GM18519 (cell line): ENCODE measurements at regions not wholly inside any gene's neighbourhood (a gene's known extent, or its start where the extent isn't known, plus 50 kb on each side); places are given as distances from the start of the nearest gene placed in this dataset.

Experiments used
- ATAC-seq: cut with Tn5 transposase; IDR thresholded peaks from one replicate; pipeline ENCODE4 v1.9.1; 2021; ENCODE audit warnings: mild to moderate bottlenecking, moderate library complexity; ENCODE audit not compliant: unreplicated experiment, low FRiP score

DNA sequence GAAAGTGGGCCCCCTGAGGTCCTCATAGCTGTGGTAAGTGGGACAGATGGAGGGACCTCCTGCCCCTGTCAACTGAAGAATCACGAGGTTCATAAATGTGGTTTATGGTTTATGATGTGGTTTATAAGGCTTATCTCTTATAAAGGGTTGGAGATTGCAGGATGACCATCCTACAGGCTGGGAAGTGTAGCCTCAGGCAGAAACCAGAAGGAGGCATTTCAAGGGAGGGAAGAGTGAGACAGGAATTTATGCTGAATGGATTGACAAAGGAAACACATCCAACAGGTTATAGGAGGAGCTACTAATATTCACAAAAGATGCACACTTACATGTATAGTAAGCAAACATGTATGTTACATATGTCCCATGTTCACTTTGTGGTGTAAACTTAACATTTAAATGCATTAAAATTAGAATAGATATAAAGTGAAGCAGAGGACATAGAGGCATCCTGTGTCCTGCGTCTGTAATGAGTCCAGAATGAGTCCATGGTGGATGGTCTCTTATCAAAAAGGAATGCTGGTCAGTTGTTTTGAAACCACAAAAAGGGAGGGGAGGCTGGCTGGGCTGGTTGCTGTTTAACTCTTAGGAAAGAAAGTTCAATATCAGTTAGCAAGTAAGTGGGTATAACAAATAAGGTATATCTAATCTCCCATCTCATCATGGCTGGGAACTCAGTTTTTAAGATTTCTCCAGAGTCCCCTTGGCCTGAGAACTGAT lies 149.0 kb upstream of the RMST start:
- ATAC-seq, result no peak

DNA sequence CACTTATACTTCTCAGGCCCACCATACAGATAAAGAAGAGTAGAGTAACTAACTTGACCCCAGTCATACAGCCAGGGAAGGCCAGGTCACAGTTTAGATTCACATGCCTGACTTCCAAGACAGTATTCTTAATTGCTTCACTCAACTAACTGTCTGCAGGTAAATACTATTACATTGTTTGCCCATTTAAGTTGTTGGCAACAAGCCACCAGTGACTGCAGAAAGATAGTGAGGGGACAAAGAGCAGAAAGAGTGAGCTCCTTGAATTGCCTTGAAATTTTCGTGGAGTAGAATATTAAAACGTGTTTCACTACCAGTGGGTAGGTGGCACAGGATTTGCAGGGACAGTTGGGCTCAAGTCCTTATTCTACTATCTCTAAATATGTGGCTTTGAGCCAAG lies 146.3 kb upstream of the RMST start:
- no peak for ATAC-seq

DNA sequence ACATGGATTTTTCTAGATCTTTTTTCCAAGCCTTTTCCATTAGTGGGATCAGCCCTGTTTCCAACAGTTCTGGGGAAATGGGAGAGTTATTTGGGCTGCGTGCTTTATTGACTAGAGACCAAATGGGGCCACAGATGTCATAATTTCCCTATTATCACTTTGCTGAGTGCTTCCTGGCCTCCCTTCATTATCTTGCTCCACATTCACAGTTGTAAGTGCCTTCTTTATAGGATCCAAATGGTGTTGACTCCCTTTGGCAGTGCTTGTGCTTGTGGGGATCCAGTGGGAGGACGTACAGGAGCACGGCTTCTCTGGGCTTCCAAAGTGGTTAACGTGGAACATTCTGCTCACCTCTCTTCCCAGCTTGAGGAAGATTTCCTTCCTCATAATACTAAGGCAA lies 141.0 kb upstream of the RMST start:
- no peak for ATAC-seq

DNA sequence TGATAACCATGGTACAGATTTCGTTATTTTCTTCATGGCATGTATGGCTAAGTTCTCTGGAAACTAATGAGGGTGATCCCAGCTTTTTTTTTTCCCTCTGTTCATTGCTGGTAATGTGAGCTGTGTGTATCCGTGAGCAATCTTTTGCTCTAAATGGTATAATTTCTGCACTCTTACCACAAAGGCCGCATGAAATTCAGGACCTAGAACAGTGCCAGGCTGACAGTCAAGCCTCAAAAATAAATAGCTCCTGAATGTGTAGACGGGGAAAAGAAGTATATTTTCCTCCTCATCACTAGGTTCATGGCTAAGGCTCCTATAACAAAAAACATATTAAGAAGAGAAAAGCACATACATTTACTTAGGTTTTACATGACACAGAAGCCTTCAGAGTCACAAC lies 140.2 kb upstream of the RMST start:
- ATAC-seq, result no peak

DNA sequence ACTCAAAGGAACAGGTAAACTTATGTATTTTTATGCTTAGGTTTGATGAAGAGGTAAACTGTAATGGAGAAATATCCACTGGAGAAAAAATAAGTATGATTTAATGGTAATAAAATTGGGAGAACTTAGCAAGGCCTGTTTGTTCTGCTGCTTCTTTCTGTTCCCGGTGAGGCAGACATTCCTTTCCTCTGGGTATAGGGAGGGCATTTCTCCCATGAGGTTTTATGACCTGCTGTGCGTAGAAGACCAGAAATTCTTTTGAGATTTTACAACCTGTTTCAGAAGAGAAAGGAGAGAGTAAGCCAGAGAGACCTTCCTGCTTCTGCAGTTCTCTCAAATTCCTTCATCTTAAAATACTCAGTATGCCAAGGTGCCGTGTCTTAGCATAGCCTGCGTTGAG lies 139.4 kb upstream of the RMST start:
- ATAC-seq, result no peak

DNA sequence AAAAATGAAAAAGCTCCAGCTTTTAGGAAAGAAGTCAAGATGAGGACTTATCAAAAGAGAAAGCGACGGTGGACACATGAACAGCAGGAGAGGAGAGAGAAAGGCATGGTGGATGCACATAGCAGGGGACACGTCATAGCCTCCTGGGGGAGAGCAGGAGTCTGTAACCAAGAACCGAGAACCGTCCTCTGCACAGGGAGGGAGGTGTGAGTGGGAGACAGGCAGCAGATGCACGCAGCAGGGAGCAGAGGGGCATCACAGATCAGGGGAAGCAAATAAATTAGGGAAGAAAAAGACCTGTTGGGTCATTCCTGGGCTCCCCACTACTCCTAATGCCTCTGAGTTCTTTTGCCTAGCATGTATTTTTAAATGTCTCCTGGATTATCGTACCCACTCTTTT lies 138.1 kb upstream of the RMST start:
- no peak for ATAC-seq

DNA sequence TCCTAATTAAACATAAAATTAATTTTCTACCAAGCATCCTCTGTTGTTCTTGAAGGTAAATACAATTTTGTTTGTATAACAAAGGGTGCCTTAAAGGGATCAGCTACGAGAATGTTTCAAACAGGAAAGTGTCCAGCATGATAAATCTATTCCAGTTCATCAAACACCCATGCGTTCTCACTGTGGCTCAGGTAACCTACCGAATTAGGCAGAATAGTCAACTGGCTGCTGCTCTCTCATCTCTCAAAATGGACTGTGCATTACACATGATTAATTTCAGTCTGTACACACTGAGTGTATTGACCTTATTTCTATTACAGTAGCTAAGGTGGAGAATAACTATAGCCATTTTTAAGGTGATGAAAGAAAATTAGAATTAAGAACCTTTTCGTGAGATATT lies 127.5 kb upstream of the RMST start:
- ATAC-seq, result no peak

DNA sequence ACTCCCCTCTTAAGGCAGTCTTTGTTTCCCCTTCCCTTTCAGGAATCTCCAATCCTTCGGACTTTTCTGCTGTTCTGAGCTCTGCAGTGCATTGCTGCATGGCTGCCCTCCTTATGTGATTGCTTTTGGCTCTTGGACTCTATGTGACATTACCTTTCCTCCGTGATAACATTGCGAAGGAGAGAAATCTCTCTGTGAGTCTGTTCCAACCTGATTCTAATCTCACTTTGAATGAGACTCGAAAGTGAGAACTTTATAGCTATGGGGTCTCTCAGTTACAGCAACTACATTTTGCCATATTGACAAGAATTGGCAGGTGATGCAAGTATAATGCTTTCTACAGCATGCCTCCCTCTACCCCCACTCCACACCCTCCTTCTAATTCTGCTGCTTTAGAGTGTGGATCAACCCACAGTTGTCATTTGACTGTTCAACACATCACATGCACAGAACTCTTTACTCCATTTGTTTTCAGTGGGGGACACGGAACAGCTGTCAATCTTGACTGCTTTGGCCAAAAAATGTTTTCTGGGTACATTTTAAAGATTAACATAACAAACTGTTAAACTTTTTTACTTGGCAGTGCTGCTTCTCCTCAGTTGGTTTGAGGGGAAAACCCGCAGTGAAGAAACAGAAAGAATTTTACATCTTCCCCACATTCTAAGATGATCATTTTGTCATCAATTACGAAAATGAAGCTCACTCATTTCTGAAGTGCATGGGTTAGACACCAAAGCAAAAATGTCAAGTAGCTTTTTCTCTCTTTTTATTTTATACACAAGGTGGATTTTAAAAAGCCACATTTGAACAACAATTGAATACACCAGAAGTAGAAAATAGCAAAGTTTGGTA lies 125.5 kb upstream of the RMST start:
- no peak for ATAC-seq

DNA sequence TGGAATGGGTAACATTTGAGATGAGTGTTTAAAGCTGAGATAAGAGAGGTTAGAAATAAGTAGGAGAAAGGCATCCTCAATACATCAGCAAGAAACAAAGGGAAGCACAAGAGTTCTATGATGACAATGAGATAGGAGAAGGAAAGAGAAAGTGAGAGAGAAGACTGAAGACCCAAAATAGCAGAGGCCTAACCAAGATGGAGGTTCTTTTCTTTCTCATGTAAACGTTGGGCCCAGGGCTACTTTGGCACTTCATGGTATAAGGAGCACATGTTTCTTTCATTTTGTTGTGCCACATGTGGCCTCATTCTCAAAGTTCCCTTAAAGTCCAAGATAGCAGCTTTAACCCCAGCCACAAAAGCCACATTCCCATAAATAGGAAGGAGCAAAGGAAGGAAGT lies 120.5 kb upstream of the RMST start:
- ATAC-seq, result no peak

DNA sequence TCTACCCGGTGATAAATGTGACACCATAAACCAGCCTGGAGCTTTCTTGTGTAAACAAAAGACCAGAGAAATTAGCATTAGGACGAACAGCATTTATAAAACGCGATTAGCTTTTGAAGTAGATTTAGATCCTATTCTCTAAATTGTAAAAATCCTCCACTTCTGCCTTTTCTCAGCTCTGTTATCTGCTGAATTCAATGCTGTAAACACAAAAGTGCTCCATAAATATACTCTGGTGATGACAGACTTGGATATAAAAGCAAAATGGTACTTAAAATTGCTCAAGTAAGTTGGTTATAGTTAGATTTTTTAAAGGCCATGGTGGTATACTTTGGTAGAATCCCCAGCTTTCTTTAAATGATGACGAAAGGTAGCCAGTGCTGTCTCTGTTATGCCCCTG lies 114.6 kb upstream of the RMST start:
- no peak for ATAC-seq

DNA sequence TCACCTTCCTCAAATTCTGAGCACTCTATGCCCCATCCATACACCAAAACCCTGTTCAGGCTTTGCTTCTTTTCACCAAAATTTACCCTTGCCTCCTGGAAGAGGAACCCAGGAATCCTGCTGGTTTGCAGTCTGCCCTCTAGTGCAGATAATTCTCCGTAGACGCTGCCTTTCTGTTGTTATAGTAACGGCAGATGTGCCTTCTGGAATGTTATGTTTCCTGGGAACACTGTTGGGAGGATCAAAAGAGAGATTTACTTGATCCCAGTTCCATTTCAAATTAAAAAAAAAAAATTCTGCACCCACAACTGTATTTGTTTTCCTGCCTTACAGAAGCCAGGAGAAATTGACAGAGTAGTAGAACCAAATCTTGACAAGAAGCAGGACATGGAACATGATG lies 104.2 kb upstream of the RMST start:
- ATAC-seq, result no peak

DNA sequence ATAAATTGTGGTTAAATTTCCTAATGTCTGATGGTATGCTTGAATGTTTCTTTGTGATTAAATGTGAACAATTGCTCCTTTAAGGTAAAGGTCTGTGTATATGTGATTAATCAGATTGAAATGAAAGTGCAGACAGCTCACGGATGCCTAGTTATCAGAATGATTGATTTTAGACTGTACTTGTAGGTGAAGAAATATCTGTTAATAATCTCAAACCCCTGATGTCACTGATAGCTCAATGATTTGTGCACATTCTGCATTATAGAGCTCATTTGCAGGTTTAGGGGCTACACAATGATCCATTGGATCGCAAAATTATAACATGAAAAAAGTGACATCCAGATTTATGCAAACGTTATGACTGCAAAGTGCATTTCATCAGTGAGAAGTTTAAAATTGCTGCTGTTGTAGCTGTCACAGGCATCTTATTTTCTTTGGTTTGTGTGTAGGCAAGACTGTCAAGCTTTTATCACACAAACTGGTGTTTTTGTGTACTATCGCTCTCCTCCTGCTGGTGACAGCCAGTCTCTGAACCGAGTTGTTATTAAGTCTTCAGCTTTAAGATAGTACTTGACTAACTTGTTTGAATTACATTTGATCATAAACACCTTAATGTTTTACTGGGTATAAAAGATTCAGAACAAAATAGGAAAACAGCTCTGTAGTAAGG lies 103.4 kb upstream of the RMST start:
- ATAC-seq, result no peak

DNA sequence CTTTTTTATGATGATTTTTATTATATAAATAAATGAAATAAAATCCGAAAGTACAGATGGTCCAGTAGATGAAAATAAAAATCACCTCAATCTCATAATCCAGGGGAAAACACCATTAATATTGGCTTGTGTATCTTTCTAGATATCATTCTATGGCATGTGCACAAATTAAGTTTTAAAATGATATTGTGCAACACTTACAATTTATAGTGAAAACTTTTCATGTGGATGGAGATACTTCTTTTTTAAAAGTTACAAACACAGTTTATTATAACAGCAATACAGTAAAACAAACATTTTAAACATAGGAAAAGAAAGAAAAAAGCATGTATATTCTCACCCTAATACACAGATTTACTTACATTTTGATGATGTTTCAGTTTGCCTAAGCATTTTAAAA lies 98.9 kb upstream of the RMST start:
- ATAC-seq, result no peak

DNA sequence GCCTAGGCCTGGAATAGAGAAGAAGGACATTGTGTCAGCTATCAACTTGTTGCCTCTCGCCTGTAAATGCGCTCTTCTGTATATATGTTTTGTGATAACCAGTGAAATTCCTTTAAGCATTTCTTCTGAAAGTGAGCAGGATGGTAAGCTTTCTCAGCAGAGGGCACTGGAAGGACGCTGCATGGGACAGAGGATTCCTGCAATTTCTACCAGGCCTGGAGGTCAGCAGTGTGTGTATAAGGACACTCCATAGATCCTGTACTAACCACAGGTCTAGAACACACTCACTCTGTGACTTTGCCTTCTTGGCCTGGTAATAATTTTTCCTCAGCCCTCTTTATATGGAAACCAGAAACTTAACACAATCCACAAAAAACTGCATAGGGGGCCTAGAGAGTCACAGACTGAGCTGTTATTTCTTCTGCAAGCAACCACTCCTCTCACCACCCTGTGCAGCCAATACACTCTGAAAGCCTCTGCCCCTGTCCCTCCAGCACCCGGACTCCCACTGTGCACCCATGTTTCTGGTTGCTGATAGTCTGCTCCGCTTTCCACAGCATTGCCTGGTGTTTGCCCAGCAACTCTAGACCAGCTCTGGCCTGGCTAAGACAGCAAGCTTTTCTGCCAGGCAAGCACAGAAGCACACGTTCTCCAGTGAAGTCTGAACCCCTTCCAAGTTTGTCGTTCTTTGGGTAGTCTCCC lies 94.0 kb upstream of the RMST start:
- no peak for ATAC-seq

DNA sequence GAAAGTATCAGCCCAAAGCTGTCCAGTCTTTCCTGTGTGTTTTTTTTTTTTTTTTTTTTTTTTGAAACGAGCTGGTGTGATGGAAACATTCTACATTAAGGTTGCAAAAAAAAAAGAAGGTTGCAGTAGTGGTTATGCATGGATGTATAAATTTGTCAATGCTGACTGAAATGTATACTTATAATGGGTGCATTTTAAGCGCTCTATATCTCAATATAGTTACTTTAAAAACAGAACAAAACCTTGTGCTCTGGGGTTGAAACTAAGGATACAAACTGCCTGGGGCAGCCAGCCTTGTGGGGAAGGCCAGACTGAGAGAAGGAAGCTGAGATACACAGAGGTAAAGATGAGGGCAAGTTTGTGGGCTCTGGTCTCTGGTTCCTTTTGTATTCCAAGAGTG lies 87.3 kb upstream of the RMST start:
- ATAC-seq, result peak; percentile 73

DNA sequence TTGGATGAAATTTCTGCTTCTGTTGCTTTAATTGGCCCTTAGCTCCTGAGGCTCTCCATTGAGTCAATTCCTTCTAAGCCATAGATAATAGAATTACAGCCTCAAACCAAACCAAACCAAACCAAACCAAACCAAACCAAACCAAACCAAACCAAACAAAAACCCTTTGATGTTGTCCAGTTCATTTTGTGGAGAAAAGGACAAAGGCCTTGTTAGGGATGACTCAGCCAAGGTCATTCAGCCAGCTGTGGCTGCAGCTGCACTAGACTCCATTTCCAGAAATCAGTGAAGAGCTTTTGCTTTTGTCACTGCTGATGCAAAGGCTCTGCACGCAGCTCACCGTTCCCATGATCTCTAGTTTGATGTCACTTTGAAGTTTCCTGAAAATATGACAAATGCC lies 82.2 kb upstream of the RMST start:
- ATAC-seq, result no peak

DNA sequence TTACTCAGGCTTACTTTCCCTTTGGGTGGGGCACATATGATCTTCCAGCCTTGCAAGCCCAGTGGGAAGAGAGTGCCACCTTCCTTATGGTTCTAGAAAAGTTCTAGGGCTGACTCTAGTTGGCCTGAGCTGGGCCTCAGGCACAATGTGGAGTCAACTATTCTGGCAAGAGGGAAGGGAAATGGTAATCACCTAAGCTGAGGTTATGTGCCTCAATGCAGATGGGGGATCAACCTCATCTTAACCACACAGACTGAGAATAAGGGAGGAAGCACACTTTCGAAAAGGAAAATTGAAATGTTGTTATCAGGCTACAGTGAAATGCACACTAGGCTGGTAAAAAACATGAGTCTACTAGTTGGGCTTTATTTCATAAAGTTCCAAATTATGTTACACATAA lies 77.5 kb upstream of the RMST start:
- no peak for ATAC-seq

DNA sequence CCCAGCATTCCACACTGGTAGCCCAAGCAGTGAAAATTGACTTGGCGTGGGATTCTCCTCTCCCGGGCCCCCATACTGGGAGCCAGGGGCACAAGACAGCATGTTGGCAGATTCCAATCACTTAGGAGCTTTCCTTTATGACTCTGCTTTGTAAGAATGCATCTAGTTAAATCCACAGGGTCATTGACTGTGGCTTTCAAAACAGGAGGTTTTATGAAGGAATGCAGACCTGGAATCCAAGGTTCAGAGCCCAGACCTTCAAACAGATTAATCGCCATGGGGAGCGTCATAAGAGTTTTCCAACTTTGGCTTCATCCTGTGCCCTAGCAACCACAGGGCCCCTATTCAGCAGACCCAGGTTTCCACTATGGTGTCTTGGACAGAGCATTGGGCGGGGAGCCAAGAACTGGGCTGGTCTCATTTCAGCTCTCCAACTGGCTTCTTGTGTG lies 76.4 kb upstream of the RMST start:
- ATAC-seq, result no peak

DNA sequence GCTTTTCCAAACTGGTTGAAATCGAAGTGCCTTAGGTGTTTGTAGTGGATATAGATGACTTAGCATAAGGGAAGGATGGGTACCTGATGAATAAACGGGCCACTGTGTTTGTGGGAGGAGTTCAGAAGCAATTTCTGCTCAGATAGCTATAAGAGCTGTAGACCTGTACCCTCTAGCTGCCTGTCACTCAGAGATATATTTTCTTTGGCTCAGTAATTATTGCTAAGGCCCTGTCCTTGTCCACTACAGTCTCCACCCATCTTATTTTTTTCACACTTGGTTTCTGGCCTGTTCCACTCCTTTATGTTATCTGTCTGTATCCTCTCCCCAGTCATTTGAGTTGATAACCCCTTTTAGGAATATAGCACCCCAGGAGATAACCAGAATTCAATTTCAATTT lies 74.8 kb upstream of the RMST start:
- no peak for ATAC-seq

DNA sequence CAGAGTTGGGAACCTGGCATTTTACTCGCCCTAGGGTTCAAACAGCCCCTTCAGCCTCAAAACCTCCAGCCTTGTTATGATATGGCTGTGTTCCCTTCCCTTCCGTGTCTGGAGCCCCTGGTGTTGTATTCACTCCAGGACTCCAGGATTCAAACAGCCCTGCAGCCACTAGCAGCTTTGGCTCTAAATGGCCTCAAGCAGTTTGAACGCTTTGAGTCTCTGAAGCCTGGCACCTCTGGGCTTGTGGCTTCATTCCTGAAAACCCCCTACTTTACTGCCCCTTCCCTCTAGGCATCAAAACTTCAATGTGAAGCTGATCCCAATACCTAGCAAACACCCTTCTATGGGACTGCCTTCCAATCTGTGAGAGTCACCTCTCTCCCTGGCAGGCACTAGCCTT lies 67.9 kb upstream of the RMST start:
- no peak for ATAC-seq

DNA sequence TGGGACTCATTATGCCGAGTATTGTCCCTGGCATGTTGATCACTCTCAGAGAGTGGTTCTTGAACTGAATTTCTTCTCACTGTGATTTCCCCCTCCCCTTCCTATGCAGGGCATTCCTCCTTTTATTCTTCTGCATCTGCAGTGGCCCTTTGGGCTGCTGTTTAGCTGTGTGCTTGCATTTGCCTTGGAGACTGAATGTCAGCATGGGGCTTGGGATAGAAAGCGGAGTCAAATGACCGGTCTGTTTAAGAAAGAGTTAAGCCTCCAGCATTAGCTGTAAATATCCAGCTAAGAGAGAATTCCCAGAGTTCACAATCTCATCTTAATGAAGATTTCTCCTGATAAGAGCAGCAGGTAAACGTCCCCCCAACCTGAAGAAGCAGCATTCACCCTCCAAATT lies 65.6 kb upstream of the RMST start:
- no peak for ATAC-seq
